IMR-90 (cell line): ENCODE measurements at regions not wholly inside any gene's neighbourhood (a gene's known extent, or its start where the extent isn't known, plus 50 kb on each side); places are given as distances from the start of the nearest gene placed in this dataset.

ENCODE experiments used
- ATAC-seq: fragments of 200-7000 bp; cut with Tn5 transposase; 2 replicates; pipeline ENCODE4 v1.9.1; 2020; ENCODE audit warnings: low read depth, mild to moderate bottlenecking, moderate library complexity
- BruUV-seq: library from RNA; stranded (reverse); fragments of 400-500 nt; replicated peaks from 2 replicates; lab custom pipeline; 2021; lab: Mats Ljungman, UMichigan
- CTCF ChIA-PET: fragments of 300-600 bp; formaldehyde crosslinking; extraction: SDS; loops from one replicate; lab custom pipeline; 2021; ENCODE audit warnings: antibody characterized with exemption; lab: Yijun Ruan, JAX
- POLR2A ChIA-PET: fragments of 300-600 bp; sonication (Branson Sonifier 250); formaldehyde crosslinking; loops from one replicate; lab custom pipeline; 2022; ENCODE audit warnings: antibody characterized with exemption; ENCODE audit not compliant: unreplicated experiment; lab: Charles Lee
- DNase-seq: peaks from one replicate; pipeline ENCODE4 v3.0.0; 2013
- H2AFZ ChIP-seq: replicated peaks from 2 replicates; pipeline ENCODE3; 2013; ENCODE audit warnings: low read length, mild to moderate bottlenecking; ENCODE audit not compliant: poor library complexity
- H2AK5ac ChIP-seq: 2 replicates; pipeline ENCODE4 v1.6.1; 2013; ENCODE audit warnings: low read depth, low read length, inconsistent platforms
- H2AK9ac ChIP-seq: replicated peaks from 2 replicates; pipeline ENCODE3; 2013; ENCODE audit warnings: mild to moderate bottlenecking, low read depth, low read length, moderate library complexity; ENCODE audit not compliant: poor library complexity
- H2BK120ac ChIP-seq: 2 replicates; pipeline ENCODE4 v1.6.1; 2013; ENCODE audit warnings: low read depth, low read length, inconsistent platforms
- H2BK15ac ChIP-seq: 3 replicates; pipeline ENCODE4 v1.6.1; 2013; ENCODE audit warnings: low read depth, low read length, inconsistent platforms
- H2BK20ac ChIP-seq: 2 replicates; pipeline ENCODE4 v1.6.1; 2013; ENCODE audit warnings: low read depth, mild to moderate bottlenecking, inconsistent platforms, low read length, moderate library complexity
- H2BK5ac ChIP-seq: 2 replicates; pipeline ENCODE4 v1.6.1; 2013; ENCODE audit warnings: mild to moderate bottlenecking, low read depth, low read length, inconsistent platforms; ENCODE audit not compliant: poor library complexity, severe bottlenecking
- H3K14ac ChIP-seq: replicated peaks from 2 replicates; pipeline ENCODE4 v1.6.1; 2013; ENCODE audit warnings: low read depth, low read length, inconsistent platforms
- H3K18ac ChIP-seq: 2 replicates; pipeline ENCODE4 v1.6.1; 2013; ENCODE audit warnings: low read depth, low read length, control low read depth
- H3K23ac ChIP-seq: 2 replicates; pipeline ENCODE4 v1.6.1; 2013; ENCODE audit warnings: low read depth, low read length, inconsistent platforms
- H3K27ac ChIP-seq: 2 replicates; pipeline ENCODE4 v1.5.1; 2013; ENCODE audit warnings: mild to moderate bottlenecking, control low read depth, low read length; ENCODE audit not compliant: insufficient read depth
- H3K27me3 ChIP-seq: 2 replicates; pipeline ENCODE4 v1.6.1; 2013; ENCODE audit warnings: low read length; ENCODE audit not compliant: control insufficient read depth, insufficient read depth
- H3K36me3 ChIP-seq: 2 replicates; pipeline ENCODE4 v1.6.1; 2013; ENCODE audit warnings: low read length, mixed read lengths; ENCODE audit not compliant: control insufficient read depth, insufficient read depth
- H3K4ac ChIP-seq: 2 replicates; pipeline ENCODE4 v1.6.1; 2013; ENCODE audit warnings: low read depth, low read length, inconsistent platforms
- H3K4me1 ChIP-seq: 2 replicates; pipeline ENCODE4 v1.6.1; 2013; ENCODE audit warnings: low read length, mixed read lengths; ENCODE audit not compliant: control insufficient read depth, insufficient read depth
- H3K4me2 ChIP-seq: 2 replicates; pipeline ENCODE4 v1.6.1; 2013; ENCODE audit warnings: low read depth, mild to moderate bottlenecking, control low read depth, low read length, moderate library complexity
- H3K4me3 ChIP-seq: 2 replicates; pipeline ENCODE4 v1.5.1; 2013; ENCODE audit warnings: low read depth, mild to moderate bottlenecking, control low read depth, low read length, moderate library complexity; ENCODE audit not compliant: insufficient read depth
- H3K56ac ChIP-seq: 2 replicates; pipeline ENCODE4 v1.6.1; 2013; ENCODE audit warnings: low read length, inconsistent platforms; ENCODE audit not compliant: insufficient read depth; ENCODE audit errors: extremely low read depth
- H3K79me1 ChIP-seq, 2 experiments: 2 replicates each; pipeline ENCODE4 v1.6.1; 2013; ENCODE audit warnings: low read length in 2 of 2, inconsistent platforms in 1 of 2, low read depth in 1 of 2
- H3K9ac ChIP-seq: 2 replicates; pipeline ENCODE4 v1.6.1; 2013; ENCODE audit warnings: low read depth, low read length, control low read depth
- H3K9me1 ChIP-seq: 2 replicates; pipeline ENCODE4 v1.6.1; 2013; ENCODE audit warnings: low read length, inconsistent platforms; ENCODE audit not compliant: insufficient read depth
- H3K9me3 ChIP-seq: 2 replicates; pipeline ENCODE4 v1.6.1; 2013; ENCODE audit warnings: low read length; ENCODE audit not compliant: control insufficient read depth, insufficient read depth
- H4K20me1 ChIP-seq: 2 replicates; pipeline ENCODE4 v1.6.1; 2013; ENCODE audit warnings: low read length, inconsistent platforms; ENCODE audit not compliant: insufficient read depth
- H4K5ac ChIP-seq: 2 replicates; pipeline ENCODE4 v1.6.1; 2013; ENCODE audit warnings: mild to moderate bottlenecking, low read depth, low read length, control low read depth
- H4K8ac ChIP-seq, 2 experiments: 2 replicates each; pipeline ENCODE4 v1.6.1; 2013; ENCODE audit warnings: low read depth in 2 of 2, low read length in 2 of 2, control low read depth in 1 of 2, inconsistent platforms in 1 of 2
- H4K91ac ChIP-seq: 2 replicates; pipeline ENCODE4 v1.6.1; 2013; ENCODE audit warnings: low read depth, low read length, inconsistent platforms; ENCODE audit not compliant: insufficient read depth
- CEBPB ChIP-seq: IDR thresholded peaks from 2 replicates; pipeline ENCODE4 v1.6.1; 2012; ENCODE audit warnings: low read depth, low read length, improper control_type of control experiment
- NFE2L2 ChIP-seq: fragments of 150-350 bp; IDR thresholded peaks from 2 replicates; pipeline ENCODE4 v1.6.1; 2016; ENCODE audit warnings: low read depth, mild to moderate bottlenecking, low read length
- POLR2A ChIP-seq: IDR thresholded peaks from 2 replicates; pipeline ENCODE4 v1.6.1; 2012; ENCODE audit warnings: mild to moderate bottlenecking, low read depth, low read length
- SMC3 ChIP-seq: fragments of 150-350 bp; IDR thresholded peaks from 2 replicates; pipeline ENCODE4 v1.6.1; 2016; ENCODE audit warnings: low read depth, mild to moderate bottlenecking, antibody characterized with exemption, low read length, moderate library complexity
- dilution Hi-C: fragments of 300-500 bp; cut with HindIII; formaldehyde crosslinking; loops from one replicate; pipeline ENCODE4 v1.14.3; 2018; ENCODE audit warnings: low sequenced_read_pairs; ENCODE audit not compliant: unreplicated experiment
- in situ Hi-C: fragments of 300-500 bp; cut with MboI; formaldehyde crosslinking; loops from 3 replicates; pipeline ENCODE4 v1.14.3; 2019; ENCODE audit warnings: low sequenced_read_pairs, inconsistent platforms, mixed read lengths
- intact Hi-C: fragments of 100-400 bp; cut with micrococcal nuclease; formaldehyde crosslinking; loops from 2 replicates; pipeline ENCODE4 v1.10.0; 2022
- TF ChIP-seq, protein P1 (sequence below): fragments of 150-350 bp; IDR thresholded peaks from 2 replicates; pipeline ENCODE4 v1.6.1; 2016; ENCODE audit warnings: low read depth, mild to moderate bottlenecking, low read length, moderate library complexity, borderline replicate concordance
- TF ChIP-seq, protein P2 (sequence below): conservative IDR thresholded peaks from 2 replicates; pipeline ENCODE4 v1.5.1; 2012; ENCODE audit warnings: mild to moderate bottlenecking, low read depth, low read length, improper control_type of control experiment

DNA sequence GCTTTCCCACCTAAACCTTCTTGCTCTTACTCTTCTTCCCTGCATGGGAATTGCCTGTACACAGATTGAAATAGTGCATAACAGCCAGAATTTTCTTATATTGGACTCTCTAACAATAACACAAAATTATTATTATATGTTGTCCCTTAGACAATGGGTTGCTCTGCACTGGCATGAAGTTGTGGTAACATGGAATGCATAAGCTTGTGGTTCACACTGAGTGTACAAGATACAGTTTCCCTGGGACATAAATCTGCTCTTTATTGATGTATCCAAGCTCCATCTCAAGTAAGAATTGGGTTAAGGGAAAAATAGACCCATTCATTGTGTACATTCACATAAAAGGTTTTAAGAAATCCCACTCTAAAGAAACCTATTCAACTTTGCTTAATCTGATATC lies 114.4 kb upstream of the NTF3 start:
- no peak overlapping the region for H3K56ac ChIP-seq
- CTCF ChIA-PET = interaction anchor here (0.9 kb wide), 1 partner anchor 251 kb away, joined by 3 read pairs; no protein-coding TSS in a partner anchor

More for the DNA sequence above, 114.4 kb upstream of the NTF3 start:
- Histone ChIP-seq H3K27me3 (no peaks in the 10 kb centered on the region), H3K4me2 (no peak overlapping the region), H2BK5ac (no peak overlapping the region), H2AFZ (no peak overlapping the region), H4K20me1 (no peaks in the 10 kb centered on the region), H3K4me3 (no peak overlapping the region), H2BK20ac (no peak overlapping the region), H3K23ac (no peak overlapping the region), H4K5ac (no peak overlapping the region), H3K14ac (no peak overlapping the region), H2AK5ac (no peak overlapping the region), H2BK120ac (no peak overlapping the region), H3K9ac (no peak overlapping the region), H3K4me1 (no peaks in the 10 kb centered on the region), H4K8ac (no peak overlapping the region), H3K36me3 (no peaks in the 10 kb centered on the region), H3K27ac (no peak overlapping the region), H3K18ac (no peak overlapping the region), H4K91ac (no peak overlapping the region), H2AK9ac (no peak overlapping the region), H2BK15ac (no peak overlapping the region), H3K9me3 (peaks cover 3% of the 10 kb centered on the region; the same call in 1 of the 2 replicates), H3K79me1 (no peaks in the 10 kb centered on the region), H3K4ac (no peak overlapping the region), H3K9me1 (no peaks in the 10 kb centered on the region)
- peak; percentile 20 for DNase-seq
- BruUV-seq = no TSS peak
- TF ChIP-seq SMC3 (no peak), POLR2A (no peak), NFE2L2 (no peak), CEBPB (no peak)
- TF ChIP-seq, protein P1, sequence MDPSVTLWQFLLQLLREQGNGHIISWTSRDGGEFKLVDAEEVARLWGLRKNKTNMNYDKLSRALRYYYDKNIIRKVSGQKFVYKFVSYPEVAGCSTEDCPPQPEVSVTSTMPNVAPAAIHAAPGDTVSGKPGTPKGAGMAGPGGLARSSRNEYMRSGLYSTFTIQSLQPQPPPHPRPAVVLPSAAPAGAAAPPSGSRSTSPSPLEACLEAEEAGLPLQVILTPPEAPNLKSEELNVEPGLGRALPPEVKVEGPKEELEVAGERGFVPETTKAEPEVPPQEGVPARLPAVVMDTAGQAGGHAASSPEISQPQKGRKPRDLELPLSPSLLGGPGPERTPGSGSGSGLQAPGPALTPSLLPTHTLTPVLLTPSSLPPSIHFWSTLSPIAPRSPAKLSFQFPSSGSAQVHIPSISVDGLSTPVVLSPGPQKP = no peak
- TF ChIP-seq, protein P2, sequence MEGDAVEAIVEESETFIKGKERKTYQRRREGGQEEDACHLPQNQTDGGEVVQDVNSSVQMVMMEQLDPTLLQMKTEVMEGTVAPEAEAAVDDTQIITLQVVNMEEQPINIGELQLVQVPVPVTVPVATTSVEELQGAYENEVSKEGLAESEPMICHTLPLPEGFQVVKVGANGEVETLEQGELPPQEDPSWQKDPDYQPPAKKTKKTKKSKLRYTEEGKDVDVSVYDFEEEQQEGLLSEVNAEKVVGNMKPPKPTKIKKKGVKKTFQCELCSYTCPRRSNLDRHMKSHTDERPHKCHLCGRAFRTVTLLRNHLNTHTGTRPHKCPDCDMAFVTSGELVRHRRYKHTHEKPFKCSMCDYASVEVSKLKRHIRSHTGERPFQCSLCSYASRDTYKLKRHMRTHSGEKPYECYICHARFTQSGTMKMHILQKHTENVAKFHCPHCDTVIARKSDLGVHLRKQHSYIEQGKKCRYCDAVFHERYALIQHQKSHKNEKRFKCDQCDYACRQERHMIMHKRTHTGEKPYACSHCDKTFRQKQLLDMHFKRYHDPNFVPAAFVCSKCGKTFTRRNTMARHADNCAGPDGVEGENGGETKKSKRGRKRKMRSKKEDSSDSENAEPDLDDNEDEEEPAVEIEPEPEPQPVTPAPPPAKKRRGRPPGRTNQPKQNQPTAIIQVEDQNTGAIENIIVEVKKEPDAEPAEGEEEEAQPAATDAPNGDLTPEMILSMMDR = no peak
- in situ Hi-C loops = no loop called here
- ATAC-seq = no peak
- intact Hi-C loops = no loop called here
- dilution Hi-C loops = no loop called here
- POLR2A ChIA-PET = no interaction called here
